Left lung (tissue), 4 donors: ENCODE measurements at regions not wholly inside any gene's neighbourhood (a gene's known extent, or its start where the extent isn't known, plus 50 kb on each side); places are given as distances from the start of the nearest gene placed in this dataset.

ENCODE experiments used
- ATAC-seq: fragments of 200-7000 bp; cut with Tn5 transposase; one replicate; pipeline ENCODE4 v1.9.1; 2020; ENCODE audit warnings: moderate library complexity
- DNase-seq, 4 donors: peaks; one replicate each; pipeline ENCODE4 v3.0.0-alpha.2; 2013 to 2020
- H3K27ac ChIP-seq, 2 donors: fragments of 200-600 bp; sonication (generic) in 1 of 2; one replicate each; pipeline versions ENCODE4 v1.5.0 to v1.8.0; 2020 to 2021
- H3K27me3 ChIP-seq, 2 donors: fragments of 200-600 bp; sonication (generic) in 1 of 2; one replicate each; pipeline versions ENCODE4 v1.5.0 to v1.8.0; 2020 to 2021
- H3K36me3 ChIP-seq, 2 donors: fragments of 200-600 bp; sonication (generic) in 1 of 2; one replicate each; pipeline versions ENCODE4 v1.5.0 to v1.8.0; 2020 to 2021
- H3K4me1 ChIP-seq, 2 donors: fragments of 200-600 bp; one replicate each; pipeline ENCODE4 v1.8.0; 2021
- H3K4me3 ChIP-seq, 2 donors: fragments of 200-600 bp; sonication (generic) in 1 of 2; one replicate each; pipeline versions ENCODE4 v1.5.0 to v1.8.0; 2020 to 2021; ENCODE audit warnings: mild to moderate bottlenecking in 1 of 2
- H3K9me3 ChIP-seq, 2 donors: fragments of 200-600 bp; sonication (generic) in 1 of 2; one replicate each; pipeline versions ENCODE4 v1.5.0 to v1.8.0; 2020 to 2021
- intact Hi-C, 2 donors: fragments of 100-400 bp; cut with DNase I; formaldehyde crosslinking; loops; one replicate each; pipeline versions ENCODE4 v1.11.2 to v1.14.2; 2022
- TF ChIP-seq, protein P1 (sequence below), 2 donors: fragments of 200-600 bp; sonication (generic) in 1 of 2; IDR thresholded peaks; one replicate each; pipeline versions ENCODE4 v1.5.0 to v1.8.0; 2021; ENCODE audit warnings: antibody characterized with exemption in 2 of 2
- donor health status: DM: no; HTN: yes; CAD: no.
- donor health status: DM: no; HTN: no; CAD: no.

DNA sequence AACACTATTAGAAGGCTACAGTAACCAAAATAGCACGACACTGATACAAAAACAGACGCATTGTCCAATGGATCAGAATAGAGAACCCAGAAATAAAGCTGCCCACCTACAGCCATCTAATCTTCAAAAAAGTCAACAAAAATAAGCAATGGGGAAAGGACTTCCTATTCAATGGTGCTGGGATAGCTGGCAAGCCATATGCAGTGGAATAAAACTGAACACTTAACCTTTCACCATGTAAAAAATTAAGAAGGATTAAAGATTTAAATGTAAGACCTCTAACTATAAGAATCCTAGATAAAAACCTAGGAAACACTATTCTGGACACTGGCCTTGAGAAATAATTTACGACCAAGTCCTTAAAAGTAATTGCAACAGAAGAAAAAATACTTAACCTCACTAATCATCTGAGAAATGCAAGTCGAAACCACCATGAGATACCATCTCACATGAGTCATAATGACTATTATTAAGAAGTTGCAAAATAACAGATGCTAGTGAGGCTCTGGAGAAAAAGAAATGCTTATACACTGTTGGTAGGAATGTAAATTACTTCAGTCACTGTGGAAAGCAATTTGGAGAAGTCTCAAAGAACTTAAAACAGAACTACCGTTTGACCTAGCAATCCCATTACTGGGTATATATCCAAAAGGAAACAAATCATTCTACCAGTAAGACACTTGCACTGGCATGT, 203.3 kb upstream of the CDH9 start:
- ATAC-seq = peak; percentile 64

DNA sequence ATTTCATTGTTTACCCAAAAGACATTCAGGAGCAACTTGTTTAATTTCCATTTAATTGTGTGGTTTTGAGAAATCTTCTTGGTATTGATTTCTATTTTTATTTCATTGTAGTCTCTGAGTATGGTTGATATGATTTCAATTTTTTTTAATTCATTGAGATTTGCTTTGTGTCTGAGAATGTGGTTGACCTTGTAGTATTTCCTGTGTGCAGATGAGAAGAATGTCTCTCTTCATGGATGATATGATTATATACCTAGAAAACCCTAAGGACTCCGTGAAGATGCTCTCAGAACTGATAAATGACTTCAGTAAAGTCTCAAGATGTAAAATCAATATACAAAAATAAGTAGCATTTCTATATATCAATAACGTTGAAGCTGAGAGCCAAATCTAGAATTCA, 202.4 kb upstream of the CDH9 start:
- ATAC-seq (no peak), DNase-seq (no peak)
- TF ChIP-seq, protein P1, sequence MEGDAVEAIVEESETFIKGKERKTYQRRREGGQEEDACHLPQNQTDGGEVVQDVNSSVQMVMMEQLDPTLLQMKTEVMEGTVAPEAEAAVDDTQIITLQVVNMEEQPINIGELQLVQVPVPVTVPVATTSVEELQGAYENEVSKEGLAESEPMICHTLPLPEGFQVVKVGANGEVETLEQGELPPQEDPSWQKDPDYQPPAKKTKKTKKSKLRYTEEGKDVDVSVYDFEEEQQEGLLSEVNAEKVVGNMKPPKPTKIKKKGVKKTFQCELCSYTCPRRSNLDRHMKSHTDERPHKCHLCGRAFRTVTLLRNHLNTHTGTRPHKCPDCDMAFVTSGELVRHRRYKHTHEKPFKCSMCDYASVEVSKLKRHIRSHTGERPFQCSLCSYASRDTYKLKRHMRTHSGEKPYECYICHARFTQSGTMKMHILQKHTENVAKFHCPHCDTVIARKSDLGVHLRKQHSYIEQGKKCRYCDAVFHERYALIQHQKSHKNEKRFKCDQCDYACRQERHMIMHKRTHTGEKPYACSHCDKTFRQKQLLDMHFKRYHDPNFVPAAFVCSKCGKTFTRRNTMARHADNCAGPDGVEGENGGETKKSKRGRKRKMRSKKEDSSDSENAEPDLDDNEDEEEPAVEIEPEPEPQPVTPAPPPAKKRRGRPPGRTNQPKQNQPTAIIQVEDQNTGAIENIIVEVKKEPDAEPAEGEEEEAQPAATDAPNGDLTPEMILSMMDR (IDR thresholded peaks at IDR 0.05) = no peak
- no peaks in the 10 kb centered on the region for H3K4me1 ChIP-seq
- H3K27me3 ChIP-seq = no peaks in the 10 kb centered on the region
- no peak overlapping the region for H3K4me3 ChIP-seq
- intact Hi-C loops = no loop called here
- no peaks in the 10 kb centered on the region for H3K36me3 ChIP-seq
- no peak overlapping the region for H3K27ac ChIP-seq
- H3K9me3 ChIP-seq = peaks cover 0 to 5% of the 10 kb centered on the region in 2 donors

More for the DNA sequence above, 203.3 kb upstream of the CDH9 start:
- intact Hi-C loops = no loop called here
- Histone ChIP-seq H3K4me3 (no peak overlapping the region), H3K4me1 (no peaks in the 10 kb centered on the region), H3K36me3 (no peaks in the 10 kb centered on the region), H3K27me3 (no peaks in the 10 kb centered on the region), H3K9me3 (peaks cover 0 to 5% of the 10 kb centered on the region in 2 donors), H3K27ac (no peak overlapping the region)
- TF ChIP-seq, protein P1 (IDR thresholded peaks at IDR 0.05) = no peak
- no peak for DNase-seq

DNA sequence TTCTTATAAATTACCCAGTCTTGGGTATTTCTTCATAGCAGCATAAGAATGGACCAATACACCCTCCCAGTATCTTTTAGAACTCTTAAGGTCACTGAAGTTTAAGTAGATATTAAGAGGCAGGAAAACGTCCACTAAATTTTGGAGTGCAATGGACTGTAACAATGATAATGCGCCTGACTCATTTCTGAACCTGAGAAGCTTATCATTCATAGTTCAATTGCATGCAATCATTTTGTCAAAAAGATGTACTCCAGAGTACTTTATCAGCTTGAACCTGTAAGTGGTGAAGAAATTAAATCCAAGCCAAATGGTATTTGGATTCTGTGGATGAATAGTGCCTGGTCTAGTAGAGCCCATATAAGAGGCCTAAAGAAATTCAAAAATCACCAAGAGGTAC, 196.5 kb upstream of the CDH9 start:
- TF ChIP-seq, protein P1 (IDR thresholded peaks at IDR 0.05) = no peak
- intact Hi-C loops = no loop called here
- H3K27me3 ChIP-seq = no peaks in the 10 kb centered on the region
- H3K36me3 ChIP-seq = no peaks in the 10 kb centered on the region
- H3K27ac ChIP-seq = no peak overlapping the region
- no peaks in the 10 kb centered on the region for H3K9me3 ChIP-seq
- no peak overlapping the region for H3K4me3 ChIP-seq
- ATAC-seq (no peak), DNase-seq (no peak)
- no peaks in the 10 kb centered on the region for H3K4me1 ChIP-seq

DNA sequence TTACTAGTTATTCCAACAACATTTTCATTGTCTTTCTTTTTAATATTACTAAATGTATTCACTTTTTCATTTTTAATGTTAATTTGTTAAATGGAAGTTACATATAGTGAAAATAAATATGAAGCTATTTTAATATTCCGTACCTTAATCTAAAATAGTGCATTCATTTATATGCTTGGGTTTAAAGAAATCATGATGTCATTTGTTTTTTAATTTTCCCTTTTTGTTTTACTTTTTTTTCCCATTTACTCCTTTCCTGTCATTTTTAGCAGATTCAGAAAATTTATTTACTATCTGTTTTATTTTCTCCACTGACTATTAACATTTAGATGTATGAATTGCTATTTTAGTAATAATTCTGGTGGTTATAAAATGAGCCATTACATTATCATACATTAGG, 183.0 kb upstream of the CDH9 start:
- H3K4me3 ChIP-seq = no peak overlapping the region
- no peaks in the 10 kb centered on the region for H3K36me3 ChIP-seq
- H3K9me3 ChIP-seq = peaks cover 0 to 2% of the 10 kb centered on the region in 2 donors
- H3K27me3 ChIP-seq = no peaks in the 10 kb centered on the region
- TF ChIP-seq, protein P1 (IDR thresholded peaks at IDR 0.05) = no peak
- no peak overlapping the region for H3K27ac ChIP-seq
- ATAC-seq (no peak), DNase-seq (no peak)
- intact Hi-C loops = no loop called here
- no peaks in the 10 kb centered on the region for H3K4me1 ChIP-seq

DNA sequence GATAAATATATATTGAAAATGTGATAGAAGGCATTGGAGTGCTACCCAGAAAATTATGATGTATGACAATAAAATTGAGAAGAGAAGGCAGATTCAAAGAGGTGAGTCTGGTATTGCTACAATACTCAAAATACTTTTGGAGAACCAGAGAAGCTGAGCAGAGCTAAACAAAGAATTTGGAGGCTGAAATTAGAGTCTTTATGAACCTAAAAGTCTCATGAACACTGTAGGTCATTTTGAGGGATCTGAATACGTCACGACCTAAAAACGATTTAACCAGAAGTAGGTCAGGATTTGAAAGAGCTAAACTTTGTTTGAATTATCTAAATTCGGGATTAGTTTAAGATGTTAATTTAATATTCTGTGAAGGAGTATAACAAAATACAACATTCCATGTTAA, 182.4 kb upstream of the CDH9 start:
- ATAC-seq (no peak), DNase-seq (no peak)
- intact Hi-C loops = no loop called here
- no peak overlapping the region for H3K4me3 ChIP-seq
- H3K36me3 ChIP-seq = no peaks in the 10 kb centered on the region
- H3K9me3 ChIP-seq = peaks cover 0 to 2% of the 10 kb centered on the region in 2 donors
- H3K27me3 ChIP-seq = no peaks in the 10 kb centered on the region
- TF ChIP-seq, protein P1 (IDR thresholded peaks at IDR 0.05) = no peak
- no peaks in the 10 kb centered on the region for H3K4me1 ChIP-seq
- no peak overlapping the region for H3K27ac ChIP-seq
